Prostate gland (tissue), 2 donors: ENCODE measurements at regions not wholly inside any gene's neighbourhood (a gene's known extent, or its start where the extent isn't known, plus 50 kb on each side); places are given as distances from the start of the nearest gene placed in this dataset.

Experiments
- POLR2A ChIP-seq: fragments of 450-650 bp; IDR thresholded peaks from one replicate; pipeline ENCODE4 v1.6.1; 2016; ENCODE audit warnings: antibody characterized with exemption, mild to moderate bottlenecking
- POLR2AphosphoS5 ChIP-seq: sonication (generic); formaldehyde crosslinking; IDR thresholded peaks from one replicate; pipeline ENCODE4 v1.6.1; 2017; ENCODE audit warnings: antibody characterized with exemption
- TF ChIP-seq, protein P1 (sequence below), 4 experiments: fragments of 200-600 bp in 2 of 4; fragments of 450-650 bp in 2 of 4; sonication (generic) in 2 of 4; IDR thresholded peaks; 1 replicate in 3 of 4; 2 replicates in 1 of 4; pipeline ENCODE4 v1.5.1; 2016 to 2019; ENCODE audit warnings: antibody characterized with exemption in 4 of 4, mild to moderate bottlenecking in 2 of 4, moderate library complexity in 2 of 4

DNA sequence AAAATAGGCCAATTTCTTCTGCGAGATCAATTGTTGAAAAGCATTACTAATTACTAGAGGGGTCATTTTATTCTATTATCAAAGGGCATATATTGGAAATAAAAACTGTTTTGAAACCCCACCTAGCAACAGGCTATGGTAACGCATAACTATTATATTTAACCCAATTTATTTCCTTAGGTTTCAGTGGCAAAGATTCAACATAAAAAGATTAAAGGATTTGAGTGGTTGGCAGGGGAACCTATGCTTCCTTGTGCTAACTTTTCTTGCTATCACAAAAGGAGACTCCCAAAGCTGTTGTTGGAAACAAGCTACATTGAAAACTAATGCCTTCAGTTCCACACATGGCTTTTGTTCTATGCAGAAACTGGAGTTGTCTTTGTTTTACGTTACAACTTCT lies 166.9 kb upstream of the KLF3 start:
- TF ChIP-seq, protein P1, sequence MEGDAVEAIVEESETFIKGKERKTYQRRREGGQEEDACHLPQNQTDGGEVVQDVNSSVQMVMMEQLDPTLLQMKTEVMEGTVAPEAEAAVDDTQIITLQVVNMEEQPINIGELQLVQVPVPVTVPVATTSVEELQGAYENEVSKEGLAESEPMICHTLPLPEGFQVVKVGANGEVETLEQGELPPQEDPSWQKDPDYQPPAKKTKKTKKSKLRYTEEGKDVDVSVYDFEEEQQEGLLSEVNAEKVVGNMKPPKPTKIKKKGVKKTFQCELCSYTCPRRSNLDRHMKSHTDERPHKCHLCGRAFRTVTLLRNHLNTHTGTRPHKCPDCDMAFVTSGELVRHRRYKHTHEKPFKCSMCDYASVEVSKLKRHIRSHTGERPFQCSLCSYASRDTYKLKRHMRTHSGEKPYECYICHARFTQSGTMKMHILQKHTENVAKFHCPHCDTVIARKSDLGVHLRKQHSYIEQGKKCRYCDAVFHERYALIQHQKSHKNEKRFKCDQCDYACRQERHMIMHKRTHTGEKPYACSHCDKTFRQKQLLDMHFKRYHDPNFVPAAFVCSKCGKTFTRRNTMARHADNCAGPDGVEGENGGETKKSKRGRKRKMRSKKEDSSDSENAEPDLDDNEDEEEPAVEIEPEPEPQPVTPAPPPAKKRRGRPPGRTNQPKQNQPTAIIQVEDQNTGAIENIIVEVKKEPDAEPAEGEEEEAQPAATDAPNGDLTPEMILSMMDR (IDR thresholded peaks at IDR 0.05): no peak
- no peak for TF ChIP-seq POLR2A
- TF ChIP-seq POLR2AphosphoS5: no peak
